ENCODE measurements at regions not wholly inside any gene's neighbourhood (a gene's known extent, or its start where the extent isn't known, plus 50 kb on each side); places are given as distances from the start of the nearest gene placed in this dataset.

DNA sequence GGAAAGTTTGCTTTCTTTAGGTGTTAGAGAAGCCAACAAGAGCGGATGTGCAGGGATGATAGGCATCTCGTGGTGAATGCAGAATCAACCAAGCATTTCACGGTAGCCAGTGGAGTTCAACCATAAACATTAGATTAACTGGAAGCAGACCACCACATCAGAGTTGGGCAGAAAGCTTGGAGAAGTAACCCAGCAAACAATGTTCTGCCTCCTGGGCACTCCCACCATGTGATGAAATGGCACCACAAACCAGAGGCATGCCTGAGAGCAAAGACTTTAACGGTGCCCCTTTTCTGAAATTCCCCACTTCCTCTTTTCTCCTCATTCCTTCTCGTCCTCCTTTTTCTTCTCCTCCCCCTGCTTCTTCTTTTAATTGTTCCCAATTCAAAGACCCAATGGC is 193.5 kb upstream of the ANKFN1 start:
- no peak for DNase-seq
- no peaks in the 10 kb centered on the region for H3K9me3 ChIP-seq
- no peak for TF ChIP-seq POLR2A (IDR thresholded peaks at IDR 0.05)
- TF ChIP-seq, protein P1, sequence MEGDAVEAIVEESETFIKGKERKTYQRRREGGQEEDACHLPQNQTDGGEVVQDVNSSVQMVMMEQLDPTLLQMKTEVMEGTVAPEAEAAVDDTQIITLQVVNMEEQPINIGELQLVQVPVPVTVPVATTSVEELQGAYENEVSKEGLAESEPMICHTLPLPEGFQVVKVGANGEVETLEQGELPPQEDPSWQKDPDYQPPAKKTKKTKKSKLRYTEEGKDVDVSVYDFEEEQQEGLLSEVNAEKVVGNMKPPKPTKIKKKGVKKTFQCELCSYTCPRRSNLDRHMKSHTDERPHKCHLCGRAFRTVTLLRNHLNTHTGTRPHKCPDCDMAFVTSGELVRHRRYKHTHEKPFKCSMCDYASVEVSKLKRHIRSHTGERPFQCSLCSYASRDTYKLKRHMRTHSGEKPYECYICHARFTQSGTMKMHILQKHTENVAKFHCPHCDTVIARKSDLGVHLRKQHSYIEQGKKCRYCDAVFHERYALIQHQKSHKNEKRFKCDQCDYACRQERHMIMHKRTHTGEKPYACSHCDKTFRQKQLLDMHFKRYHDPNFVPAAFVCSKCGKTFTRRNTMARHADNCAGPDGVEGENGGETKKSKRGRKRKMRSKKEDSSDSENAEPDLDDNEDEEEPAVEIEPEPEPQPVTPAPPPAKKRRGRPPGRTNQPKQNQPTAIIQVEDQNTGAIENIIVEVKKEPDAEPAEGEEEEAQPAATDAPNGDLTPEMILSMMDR (IDR thresholded peaks at IDR 0.05), result no peak
- H3K4me3 ChIP-seq (replicated peaks in 1 of 3), result no peak overlapping the region
- H3K4me1 ChIP-seq, result no peaks in the 10 kb centered on the region
- no peaks in the 10 kb centered on the region for H3K27me3 ChIP-seq
- WGBS, 2 donors, result 58 to 67% methylated on average over 5 of the region's 5 CpGs
- H3K36me3 ChIP-seq, result no peaks in the 10 kb centered on the region
- no peak overlapping the region for H3K27ac ChIP-seq
- intact Hi-C loops (cut with DNase I), result no loop called here

GRCh38 chr17:55961386-55961785 is 191.9 kb upstream of the ANKFN1 start:
- Histone ChIP-seq H3K27ac (no peak overlapping the region), H3K4me1 (no peaks in the 10 kb centered on the region), H3K4me3 (replicated peaks in 1 of 3) (no peak overlapping the region), H3K9me3 (no peaks in the 10 kb centered on the region), H3K36me3 (no peaks in the 10 kb centered on the region), H3K27me3 (no peaks in the 10 kb centered on the region)
- intact Hi-C loops (cut with DNase I), result no loop called here
- TF ChIP-seq POLR2A (IDR thresholded peaks at IDR 0.05), result no peak
- TF ChIP-seq, protein P1 (IDR thresholded peaks at IDR 0.05), result no peak
- no peak for DNase-seq
- WGBS, 2 donors, result 91 to 93% methylated on average over 3 of the region's 3 CpGs

- 40 to 42% methylated on average over 6 of the region's 6 CpGs for WGBS, 2 donors
- H3K27ac ChIP-seq, result no peak overlapping the region
- H3K9me3 ChIP-seq, result no peaks in the 10 kb centered on the region
- no peaks in the 10 kb centered on the region for H3K27me3 ChIP-seq
- TF ChIP-seq POLR2A (IDR thresholded peaks at IDR 0.05), result no peak
- TF ChIP-seq, protein P1 (IDR thresholded peaks at IDR 0.05), result no peak
- DNase-seq, result peak in 1 of 2 donors; percentile 3
- intact Hi-C loops (cut with DNase I), result no loop called here
- H3K36me3 ChIP-seq, result no peaks in the 10 kb centered on the region
- no peaks in the 10 kb centered on the region for H3K4me1 ChIP-seq
- no peak overlapping the region for H3K4me3 ChIP-seq (replicated peaks in 1 of 3)
Observed at GRCh38 chr17:55962951-55963401, 190.3 kb upstream of the ANKFN1 start.

DNA sequence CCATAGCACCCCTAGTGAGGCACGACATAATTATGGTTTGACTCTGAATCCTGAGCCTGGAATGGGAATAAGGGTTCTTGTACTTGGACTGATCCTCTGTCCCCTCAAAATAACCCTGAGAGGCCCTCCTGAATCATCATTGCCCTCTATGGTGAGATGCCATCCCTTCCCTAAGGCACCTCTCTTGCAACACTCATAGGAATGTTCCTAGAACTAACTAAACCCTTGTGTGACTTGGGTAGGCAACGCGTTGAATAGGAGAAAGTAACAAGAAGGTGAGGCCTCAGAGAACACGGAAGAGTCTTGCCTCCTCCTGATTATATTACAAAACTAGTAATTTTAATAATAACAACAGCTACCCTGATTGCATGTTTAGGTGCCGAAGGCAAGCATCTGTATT is 189.1 kb upstream of the ANKFN1 start:
- TF ChIP-seq, protein P1 (IDR thresholded peaks at IDR 0.05), result no peak
- no peak for TF ChIP-seq POLR2A (IDR thresholded peaks at IDR 0.05)
- no peaks in the 10 kb centered on the region for H3K9me3 ChIP-seq
- no peaks in the 10 kb centered on the region for H3K27me3 ChIP-seq
- 91 to 93% methylated on average over 5 of the region's 5 CpGs for WGBS, 2 donors
- H3K27ac ChIP-seq, result no peak overlapping the region
- intact Hi-C loops (cut with DNase I), result no loop called here
- H3K4me3 ChIP-seq (replicated peaks in 1 of 3), result no peak overlapping the region
- H3K36me3 ChIP-seq, result no peaks in the 10 kb centered on the region
- DNase-seq, result no peak
- no peaks in the 10 kb centered on the region for H3K4me1 ChIP-seq

GRCh38 chr17:55965051-55965450 is 188.2 kb upstream of the ANKFN1 start:
- Histone ChIP-seq H3K4me1 (no peaks in the 10 kb centered on the region), H3K4me3 (replicated peaks in 1 of 3) (no peak overlapping the region), H3K27ac (no peak overlapping the region), H3K9me3 (no peaks in the 10 kb centered on the region), H3K27me3 (no peaks in the 10 kb centered on the region), H3K36me3 (no peaks in the 10 kb centered on the region)
- no peak for TF ChIP-seq POLR2A (IDR thresholded peaks at IDR 0.05)
- TF ChIP-seq, protein P1 (IDR thresholded peaks at IDR 0.05), result no peak
- no peak for DNase-seq
- intact Hi-C loops (cut with DNase I), result no loop called here
